GF-D8 (cell line): ENCODE measurements at regions not wholly inside any gene's neighbourhood (a gene's known extent, or its start where the extent isn't known, plus 50 kb on each side); places are given as distances from the start of the nearest gene placed in this dataset.
"Not testable (repeated sequence)": the region's sequence is repeated elsewhere in the genome, so short reads cannot be mapped to it uniquely, and the experiment has no call there.

Experiments used
- DNase-seq: peaks from one replicate; lab custom pipeline; 2025; lab: John Stamatoyannopoulos, UW

DNA sequence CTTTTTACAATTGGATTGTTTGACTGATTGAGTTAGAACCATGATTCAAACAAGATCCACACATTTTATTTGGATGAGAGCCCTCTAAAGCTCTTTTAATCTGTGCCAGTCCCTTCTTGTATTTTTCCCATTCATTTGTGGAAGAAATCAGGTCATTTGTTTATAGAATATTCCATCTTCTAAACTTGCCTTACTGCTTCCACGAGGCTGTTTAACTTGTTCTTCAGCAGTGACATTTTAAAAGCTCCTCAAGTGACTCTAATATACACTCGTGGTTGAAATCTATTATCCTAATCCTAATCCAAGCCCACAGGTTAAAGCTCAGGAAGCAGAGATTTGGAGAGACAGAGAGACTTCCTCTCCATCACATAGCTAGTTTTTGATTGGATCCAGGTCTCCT, 155.4 kb upstream of the SVIL start:
- no peak for DNase-seq

DNA sequence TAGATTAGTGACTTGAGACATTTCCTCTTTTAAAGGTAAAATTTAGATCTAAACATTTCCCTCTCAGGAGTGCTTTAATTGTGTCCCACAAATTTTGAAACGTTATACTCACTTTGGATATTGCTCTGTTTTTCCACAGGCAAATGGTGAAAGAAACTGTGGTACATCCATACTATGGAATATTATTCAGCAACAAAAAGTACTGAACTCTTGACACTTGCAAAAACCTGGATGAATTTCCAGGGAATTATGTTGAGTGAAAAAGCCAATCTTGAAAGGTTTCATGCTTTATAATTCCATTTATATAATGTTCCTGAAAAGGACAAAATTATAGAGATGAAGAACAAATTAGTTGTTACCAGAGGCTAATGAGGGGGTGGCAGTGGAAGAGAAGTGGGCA, 153.3 kb upstream of the SVIL start:
- DNase-seq, result no peak

DNA sequence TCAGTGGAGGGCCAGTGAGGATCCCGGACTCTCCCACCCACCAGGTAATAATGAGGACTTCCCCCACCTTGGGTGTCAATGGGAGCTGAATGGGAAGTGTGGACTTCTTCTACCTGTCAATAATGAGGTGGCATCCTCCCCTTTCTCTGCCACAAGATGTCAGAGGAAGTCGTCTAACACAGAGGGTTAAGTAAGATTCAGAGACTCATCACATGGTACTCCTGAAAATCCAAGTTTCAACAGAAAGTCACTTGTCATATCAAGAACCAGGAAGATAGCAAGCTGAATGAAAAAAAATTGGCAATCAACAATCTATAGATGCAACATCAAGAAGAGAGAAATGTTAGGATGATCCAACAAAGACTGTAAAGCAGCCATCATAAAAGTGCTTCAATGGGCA, 150.9 kb upstream of the SVIL start:
- DNase-seq, result no peak

- DNase-seq, result no peak
Observed at GRCh38 chr10:29784175-29784773, 149.5 kb upstream of the SVIL start.

GRCh38 chr10:29783201-29783947, 148.6 kb upstream of the SVIL start:
- no peak for DNase-seq

GRCh38 chr10:29780639-29781038, 145.9 kb upstream of the SVIL start:
- DNase-seq, result no peak

DNA sequence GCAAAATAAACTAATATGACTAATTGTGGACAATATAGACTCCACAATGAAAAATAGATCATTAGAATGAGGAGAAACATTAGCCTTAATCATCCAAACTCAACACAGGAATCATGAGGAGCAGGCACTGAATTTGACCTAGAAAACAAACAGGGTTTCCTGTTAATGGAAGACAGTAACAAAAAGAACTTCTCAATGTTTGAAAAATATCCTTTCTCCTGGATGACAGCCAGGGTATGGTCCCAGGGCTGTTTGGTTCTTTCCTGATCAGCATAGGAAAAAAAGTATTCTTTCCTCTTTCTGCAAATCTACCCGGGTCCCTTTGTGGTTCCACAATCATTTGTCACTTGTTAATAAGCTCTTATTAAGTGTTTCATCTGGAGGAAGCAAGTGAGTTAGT, 145.3 kb upstream of the SVIL start:
- DNase-seq, result no peak

- DNase-seq, result no peak
Observed at GRCh38 chr10:29776246-29776645, 141.5 kb upstream of the SVIL start.

- DNase-seq, result no peak
Observed at GRCh38 chr10:29774475-29774874, 139.7 kb upstream of the SVIL start.

DNA sequence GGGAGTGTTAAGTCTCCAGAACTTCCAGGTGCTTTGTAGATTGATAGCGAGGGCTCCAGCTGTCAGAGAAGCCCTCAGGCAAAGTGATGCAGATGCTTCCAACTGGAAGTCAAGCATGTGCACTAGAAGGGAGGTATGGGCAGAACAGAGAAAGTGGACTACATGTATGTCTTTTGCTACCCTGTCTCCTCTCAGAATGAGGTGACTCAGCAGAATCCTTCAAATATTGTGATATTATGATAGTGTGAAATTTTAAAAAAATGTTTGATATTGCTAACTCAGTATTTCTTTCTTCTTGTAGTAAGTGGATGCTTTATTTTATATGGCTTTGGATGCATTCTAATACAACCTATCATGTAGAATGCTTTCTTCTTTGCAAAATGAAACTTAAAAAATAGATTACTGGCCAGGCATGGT, 138.9 kb upstream of the SVIL start:
- no peak for DNase-seq

DNA sequence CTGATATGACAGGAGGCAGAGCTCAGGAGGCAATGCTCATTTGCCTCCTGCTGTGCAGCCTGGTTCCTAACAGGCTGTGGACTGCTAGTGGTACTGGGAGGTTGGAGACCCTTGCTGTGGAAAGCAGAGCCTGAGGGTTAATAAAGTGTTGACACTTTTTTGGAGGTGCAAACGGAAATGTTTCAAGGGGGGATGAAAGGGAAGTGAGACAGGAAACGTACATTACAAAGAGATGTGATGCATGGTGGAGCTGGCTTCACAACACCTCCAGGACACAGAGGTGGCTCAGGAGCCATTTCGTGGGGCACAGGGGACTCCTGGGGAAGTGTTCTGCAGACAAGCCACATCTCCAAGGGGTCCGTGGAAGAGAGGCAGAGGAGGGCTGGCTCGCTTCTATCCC, 137.6 kb upstream of the SVIL start:
- DNase-seq, result no peak

GRCh38 chr10:29771376-29771775, 136.6 kb upstream of the SVIL start:
- DNase-seq, result no peak

GRCh38 chr10:29769277-29769676, 134.5 kb upstream of the SVIL start:
- DNase-seq, result not testable (repeated sequence)

DNA sequence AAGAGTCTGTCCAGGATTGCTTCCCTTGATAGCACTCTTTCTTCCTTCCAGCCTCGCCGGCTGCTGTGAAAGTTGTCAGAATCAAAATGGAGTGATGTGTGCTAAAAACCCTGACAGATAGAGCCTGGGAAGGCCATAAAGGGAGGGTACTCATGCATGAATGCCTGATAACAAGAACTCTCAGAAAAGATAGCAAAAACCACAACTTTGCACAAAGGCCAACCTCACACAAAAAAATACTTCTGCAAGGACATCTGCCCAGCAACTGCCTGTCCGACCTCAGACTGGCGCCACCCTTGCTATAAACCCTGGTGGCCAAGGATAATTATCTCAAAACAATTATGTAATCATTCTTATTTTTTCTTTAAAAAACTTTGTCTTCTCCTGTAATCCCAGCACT, 133.2 kb upstream of the SVIL start:
- peak; percentile 42 for DNase-seq

DNA sequence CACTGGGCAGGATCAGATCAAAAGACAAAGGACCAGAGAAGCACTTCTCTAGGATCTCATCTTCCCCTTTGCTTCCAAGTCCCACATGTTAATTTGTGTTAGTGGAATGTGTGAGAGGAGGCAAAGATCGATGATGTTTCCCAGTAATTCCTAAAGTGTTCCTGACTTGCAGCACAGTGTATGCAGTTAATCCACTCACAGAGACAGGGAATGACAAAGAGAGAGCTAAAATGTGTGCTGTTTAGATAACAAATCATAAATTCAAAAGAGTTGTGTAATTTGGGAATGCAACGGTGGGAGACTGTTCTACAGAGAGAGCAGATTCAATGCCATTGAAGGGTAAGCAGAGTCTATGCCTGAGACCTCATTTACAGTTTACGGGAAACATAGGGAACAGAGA, 132.0 kb upstream of the SVIL start:
- DNase-seq, result no peak

- DNase-seq, result no peak
Observed at GRCh38 chr10:29765330-29765729, 130.6 kb upstream of the SVIL start.

DNA sequence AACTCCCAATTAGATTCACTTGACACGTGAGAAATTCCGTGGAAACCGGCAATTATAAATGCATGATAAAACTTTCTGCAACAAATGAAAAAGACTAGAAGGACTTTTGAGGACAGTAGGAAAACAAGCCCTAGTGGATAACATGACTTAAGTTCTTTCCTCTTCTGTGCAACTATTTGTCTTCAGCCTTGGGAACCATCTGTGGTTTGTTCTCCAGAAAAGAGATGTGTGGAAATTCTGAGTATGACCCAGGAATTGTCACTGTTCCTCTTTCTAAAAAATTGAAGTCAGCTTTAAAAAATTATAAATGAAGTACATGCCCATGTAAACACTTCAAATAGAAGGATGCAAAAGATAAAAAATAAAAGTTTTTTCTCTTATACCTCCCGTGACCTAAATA, 128.6 kb upstream of the SVIL start:
- DNase-seq, result no peak

DNA sequence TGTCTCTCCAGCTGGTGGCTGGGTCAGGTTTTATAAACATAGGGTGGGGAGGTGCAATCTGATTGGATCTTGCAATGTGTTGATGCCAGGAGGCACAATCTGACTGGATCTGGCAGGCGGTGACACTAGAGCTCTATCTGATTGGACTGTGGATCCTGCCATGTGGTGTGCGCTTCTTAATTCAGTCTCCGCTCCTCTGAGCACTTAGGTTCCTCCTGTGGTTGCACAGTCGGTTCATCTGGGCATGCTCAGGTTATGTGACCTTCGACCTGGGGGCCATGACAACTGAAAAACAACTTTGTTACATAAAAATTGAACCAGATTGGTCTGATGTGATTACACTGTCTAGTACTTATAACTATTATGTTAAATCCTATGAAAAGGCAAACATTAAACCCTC, 127.1 kb upstream of the SVIL start:
- DNase-seq, result no peak

GRCh38 chr10:29760138-29760900, 125.5 kb upstream of the SVIL start:
- DNase-seq, result no peak

GRCh38 chr10:29757551-29758297, 123.0 kb upstream of the SVIL start:
- DNase-seq, result no peak

DNA sequence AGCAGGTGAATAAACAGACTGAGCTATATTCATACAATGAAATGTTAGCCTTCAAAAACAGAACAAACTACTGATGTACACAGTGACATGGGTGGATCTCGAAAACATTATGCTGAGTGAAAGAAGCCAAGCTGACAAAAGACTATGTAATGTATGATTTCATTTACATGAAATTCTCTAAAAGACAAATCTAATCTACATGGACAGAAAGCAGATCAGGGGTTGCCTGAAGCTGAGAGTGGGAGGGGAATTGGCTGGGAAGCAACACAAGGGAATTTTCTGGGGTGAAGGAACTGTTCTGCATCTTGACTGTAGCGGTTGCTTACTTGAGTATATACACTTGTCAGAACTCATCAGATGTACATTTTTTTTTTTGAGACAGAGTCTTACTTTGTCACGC, 121.7 kb upstream of the SVIL start:
- DNase-seq, result no peak

DNA sequence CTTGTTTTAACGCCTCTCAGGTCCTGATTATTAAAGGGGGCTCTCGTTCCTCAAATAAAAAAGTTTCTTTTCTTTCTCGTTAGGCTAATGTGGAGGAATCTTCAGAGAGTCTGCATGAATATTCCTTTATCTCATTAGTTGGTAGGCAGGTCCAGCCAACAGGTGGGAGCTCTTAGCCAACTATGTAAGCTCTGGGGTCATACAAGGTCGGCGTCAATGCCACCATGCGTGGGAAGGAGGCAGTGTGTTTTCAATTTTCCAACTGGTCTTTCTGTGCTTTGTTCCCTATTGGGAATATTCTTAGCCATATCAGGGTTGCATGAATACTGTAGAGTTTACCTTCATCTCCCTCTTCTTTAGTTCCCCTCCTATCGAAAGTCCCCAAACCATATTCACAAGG, 118.5 kb upstream of the SVIL start:
- no peak for DNase-seq

- DNase-seq, result no peak
Observed at GRCh38 chr10:29751684-29752083, 116.9 kb upstream of the SVIL start.
